SK-N-SH (cell line): ENCODE measurements at regions not wholly inside any gene's neighbourhood (a gene's known extent, or its start where the extent isn't known, plus 50 kb on each side); places are given as distances from the start of the nearest gene placed in this dataset.

ENCODE experiments used
- CTCF ChIA-PET: fragments of 300-600, 350-600 bp; formaldehyde crosslinking; extraction: SDS; loops from one replicate; lab custom pipeline; 2021; lab: Yijun Ruan, JAX
- POLR2A ChIA-PET: fragments of 350-600 bp; sonication (Branson Sonifier 250); formaldehyde crosslinking; extraction: SDS; loops from one replicate; lab custom pipeline; 2020; ENCODE audit warnings: antibody characterized with exemption, inconsistent platforms; lab: Yijun Ruan, JAX
- DNase-seq: peaks from one replicate; pipeline ENCODE4 v3.0.0; 2012
- H2AFZ ChIP-seq: fragments of 200-600 bp; sonication (generic); 2 replicates; pipeline ENCODE4 v1.8.1; 2016; ENCODE audit warnings: antibody characterized with exemption, mild to moderate bottlenecking, low read depth
- H3F3A ChIP-seq: fragments of 200-600 bp; sonication (generic); replicated peaks from 2 replicates; pipeline ENCODE3; 2016; ENCODE audit warnings: antibody characterized with exemption, mild to moderate bottlenecking; ENCODE audit not compliant: insufficient read depth
- H3K27ac ChIP-seq, 2 experiments: fragments of 200-500 bp in 1 of 2; fragments of 200-600 bp in 1 of 2; sonication (Bioruptor generic) in 1 of 2; sonication (generic), shearing (Covaris generic) in 1 of 2; 2 replicates each; pipeline versions ENCODE4 v1.5.1 to v1.6.1; 2014 to 2016; ENCODE audit warnings: low read depth in 2 of 2, inconsistent platforms in 1 of 2, low read length in 1 of 2, mild to moderate bottlenecking in 1 of 2, mixed read lengths in 1 of 2
- H3K27me3 ChIP-seq: fragments of 200-600 bp; sonication (generic), shearing (Covaris generic); 2 replicates; pipeline ENCODE4 v1.6.1; 2016; ENCODE audit warnings: mixed run types; ENCODE audit not compliant: insufficient read depth
- H3K36me3 ChIP-seq, 2 experiments: fragments of 200-500 bp in 1 of 2; fragments of 200-600 bp in 1 of 2; sonication (Bioruptor generic) in 1 of 2; sonication (generic) in 1 of 2; replicated peaks in 1 of 2; 2 replicates each; pipeline versions ENCODE3 to v1.5.1; 2014 to 2016; ENCODE audit warnings: low read length in 1 of 2, mild to moderate bottlenecking in 1 of 2; ENCODE audit not compliant: insufficient read depth in 2 of 2, control insufficient read depth in 1 of 2
- H3K4me1 ChIP-seq, 2 experiments: fragments of 200-500 bp in 1 of 2; fragments of 200-600 bp in 1 of 2; sonication (Bioruptor generic) in 1 of 2; sonication (generic), shearing (Covaris generic) in 1 of 2; 2 replicates each; pipeline versions ENCODE4 v1.5.1 to v1.6.1; 2014 to 2016; ENCODE audit warnings: low read depth in 1 of 2, low read length in 1 of 2, mixed run types in 1 of 2; ENCODE audit not compliant: insufficient read depth in 2 of 2, control insufficient read depth in 1 of 2
- H3K4me2 ChIP-seq: fragments of 200-600 bp; sonication (generic), shearing (Covaris generic); 2 replicates; pipeline ENCODE4 v1.6.1; 2017; ENCODE audit warnings: mixed run types
- H3K4me3 ChIP-seq, 2 experiments: fragments of 200-500 bp in 1 of 2; fragments of 200-600 bp in 1 of 2; sonication (Bioruptor generic) in 1 of 2; sonication (generic), shearing (Covaris generic) in 1 of 2; 2 replicates each; pipeline versions ENCODE4 v1.5.1 to v1.8.1; 2014 to 2016; ENCODE audit warnings: low read depth in 2 of 2, inconsistent platforms in 1 of 2, low read length in 1 of 2, mild to moderate bottlenecking in 1 of 2, mixed read lengths in 1 of 2, moderate library complexity in 1 of 2
- H3K79me2 ChIP-seq: fragments of 200-600 bp; sonication (generic); 2 replicates; pipeline ENCODE4 v1.8.1; 2017; ENCODE audit warnings: mild to moderate bottlenecking; ENCODE audit not compliant: insufficient read depth
- H3K9ac ChIP-seq: fragments of 200-600 bp; sonication (generic); 2 replicates; pipeline ENCODE4 v1.6.1; 2017; ENCODE audit warnings: mixed run types
- H3K9me2 ChIP-seq: fragments of 200-600 bp; sonication (generic); 2 replicates; pipeline ENCODE4 v1.6.1; 2017; ENCODE audit warnings: mixed run types
- H3K9me3 ChIP-seq: fragments of 200-600 bp; sonication (generic); 2 replicates; pipeline ENCODE4 v1.6.1; 2017; ENCODE audit warnings: mixed run types, mild to moderate bottlenecking, moderate library complexity
- H4K20me1 ChIP-seq: fragments of 200-600 bp; sonication (generic); 2 replicates; pipeline ENCODE4 v1.6.1; 2017; ENCODE audit warnings: mild to moderate bottlenecking, mixed run types; ENCODE audit not compliant: insufficient read depth
- ELF1 ChIP-seq: IDR thresholded peaks from 2 replicates; pipeline ENCODE4 v1.4.0; 2012
- FOSL2 ChIP-seq: IDR thresholded peaks from 2 replicates; pipeline ENCODE4 v1.4.0; 2012; ENCODE audit warnings: low read depth, mild to moderate bottlenecking, moderate library complexity, borderline replicate concordance
- FOXM1 ChIP-seq: IDR thresholded peaks from 2 replicates; pipeline ENCODE4 v1.4.0; 2012; ENCODE audit warnings: low read depth, mild to moderate bottlenecking
- GATA2 ChIP-seq: sonication (generic); formaldehyde crosslinking; IDR thresholded peaks from 2 replicates; pipeline ENCODE4 v1.5.0; 2020; ENCODE audit warnings: mild to moderate bottlenecking, missing genetic modification reagents
- MEF2A ChIP-seq: IDR thresholded peaks from 2 replicates; pipeline ENCODE4 v1.4.0; 2012; ENCODE audit warnings: low read depth, borderline replicate concordance
- RAD21 ChIP-seq: IDR thresholded peaks from 2 replicates; pipeline ENCODE4 v1.6.1; 2012; ENCODE audit warnings: mild to moderate bottlenecking, low read length
- RFX5 ChIP-seq: IDR thresholded peaks from 2 replicates; pipeline ENCODE4 v1.6.1; 2012; ENCODE audit warnings: mild to moderate bottlenecking, improper control_type of control experiment, low read length
- RXRA ChIP-seq: IDR thresholded peaks from 2 replicates; pipeline ENCODE4 v1.4.0; 2012; ENCODE audit warnings: low read depth, mild to moderate bottlenecking, borderline replicate concordance
- SIN3A ChIP-seq: IDR thresholded peaks from 2 replicates; pipeline ENCODE4 v1.6.1; 2012; ENCODE audit warnings: low read depth, mild to moderate bottlenecking, low read length, moderate library complexity, borderline replicate concordance
- SMC3 ChIP-seq: IDR thresholded peaks from 2 replicates; pipeline ENCODE4 v1.6.1; 2012; ENCODE audit warnings: low read depth, low read length, improper control_type of control experiment
- WGBS: methylation state at CpG from one replicate; pipeline ENCODE4 v1.1.6; 2017; ENCODE audit warnings: low lambda C conversion rate; 5-methylcytosine and 5-hydroxymethylcytosine counted together
- TF ChIP-seq, protein P1 (sequence below): fragments of 200-600 bp; sonication (generic); IDR thresholded peaks from 2 replicates; pipeline ENCODE4 v1.6.1; 2017; ENCODE audit warnings: antibody characterized with exemption, mild to moderate bottlenecking, moderate library complexity
- TF ChIP-seq, protein P2 (sequence below): IDR thresholded peaks from 2 replicates; pipeline ENCODE4 v1.4.0; 2012; ENCODE audit warnings: low read depth
- TF ChIP-seq, protein P3 (sequence below): IDR thresholded peaks from 2 replicates; pipeline ENCODE4; 2012

DNA sequence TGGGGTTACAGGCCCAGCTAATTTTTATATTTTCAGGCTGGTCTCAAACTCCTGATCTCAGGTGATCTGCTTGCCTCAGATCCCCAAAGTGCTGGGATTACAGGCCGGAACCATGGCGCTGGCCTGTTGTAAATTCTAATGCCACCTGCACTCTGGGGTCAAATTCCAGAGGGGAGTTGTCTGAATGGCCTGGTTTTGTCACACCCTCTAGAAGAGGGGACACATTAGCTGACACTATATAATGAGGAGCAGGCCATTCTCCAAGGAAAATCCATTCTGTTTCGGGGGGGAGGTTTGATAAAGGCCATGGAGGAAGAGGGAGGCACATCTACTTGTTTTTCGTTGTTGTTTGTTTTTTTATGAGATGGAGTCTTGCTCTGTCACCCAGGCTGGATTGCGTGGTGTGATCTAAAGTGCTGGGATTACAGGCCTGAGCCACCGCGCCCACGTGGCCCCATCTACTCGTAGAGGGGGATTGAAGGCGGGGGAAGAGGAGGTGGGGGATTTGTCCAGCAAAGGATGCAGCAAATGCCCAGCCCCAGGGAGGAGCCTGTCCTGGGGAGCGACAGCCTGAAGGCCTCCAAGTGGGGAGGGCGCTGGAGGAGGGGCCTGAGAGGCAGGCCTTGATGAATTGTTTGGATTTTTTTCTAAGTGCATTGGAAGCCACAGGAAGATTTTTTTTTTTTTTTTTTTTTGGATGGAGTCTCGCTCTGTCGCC lies 78.4 kb upstream of the SLC45A1 start:
- DNase-seq, result no peak
- Histone ChIP-seq H3F3A (no peaks in the 10 kb centered on the region), H2AFZ (no peak overlapping the region), H3K9me2 (no peaks in the 10 kb centered on the region), H3K9ac (no peak overlapping the region), H3K4me2 (no peak overlapping the region), H3K27me3 (no peaks in the 10 kb centered on the region), H3K9me3 (no peaks in the 10 kb centered on the region), H3K27ac (no peak overlapping the region), H3K79me2 (no peaks in the 10 kb centered on the region), H3K4me1 (no peaks in the 10 kb centered on the region), H3K4me3 (no peak overlapping the region), H4K20me1 (no peaks in the 10 kb centered on the region), H3K36me3 (no peaks in the 10 kb centered on the region)
- TF ChIP-seq SIN3A (no peak), RXRA (no peak)
- WGBS, result 93% methylated on average over 14 of the region's 14 CpGs
- ChIA-PET POLR2A (no interaction called here), CTCF (no interaction called here)

DNA sequence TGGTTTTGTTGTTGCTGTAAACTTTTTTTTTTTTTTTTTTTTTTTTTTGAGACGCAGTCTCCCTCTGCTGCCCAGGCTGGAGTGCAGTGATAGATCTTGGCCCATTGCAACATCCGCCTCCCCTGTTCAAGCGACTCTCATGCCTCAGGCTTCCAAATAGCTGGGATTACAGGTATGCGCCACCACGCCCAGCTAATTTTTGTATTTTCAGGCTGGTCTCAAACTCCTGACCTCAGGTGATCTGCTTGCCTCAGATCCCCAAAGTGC lies 78.9 kb upstream of the SLC45A1 start:
- no peaks in the 10 kb centered on the region for H3K4me1 ChIP-seq
- no peaks in the 10 kb centered on the region for H3K9me3 ChIP-seq
- no peak overlapping the region for H3K4me3 ChIP-seq
- H3K9me2 ChIP-seq, result no peaks in the 10 kb centered on the region
- H3F3A ChIP-seq, result no peaks in the 10 kb centered on the region
- H3K4me2 ChIP-seq, result no peak overlapping the region
- CTCF ChIA-PET, result interaction anchor here (0.8 kb wide), 1 partner anchor 211 kb away, joined by 3 read pairs; no protein-coding TSS in a partner anchor
- DNase-seq, result no peak
- TF ChIP-seq, protein P1, sequence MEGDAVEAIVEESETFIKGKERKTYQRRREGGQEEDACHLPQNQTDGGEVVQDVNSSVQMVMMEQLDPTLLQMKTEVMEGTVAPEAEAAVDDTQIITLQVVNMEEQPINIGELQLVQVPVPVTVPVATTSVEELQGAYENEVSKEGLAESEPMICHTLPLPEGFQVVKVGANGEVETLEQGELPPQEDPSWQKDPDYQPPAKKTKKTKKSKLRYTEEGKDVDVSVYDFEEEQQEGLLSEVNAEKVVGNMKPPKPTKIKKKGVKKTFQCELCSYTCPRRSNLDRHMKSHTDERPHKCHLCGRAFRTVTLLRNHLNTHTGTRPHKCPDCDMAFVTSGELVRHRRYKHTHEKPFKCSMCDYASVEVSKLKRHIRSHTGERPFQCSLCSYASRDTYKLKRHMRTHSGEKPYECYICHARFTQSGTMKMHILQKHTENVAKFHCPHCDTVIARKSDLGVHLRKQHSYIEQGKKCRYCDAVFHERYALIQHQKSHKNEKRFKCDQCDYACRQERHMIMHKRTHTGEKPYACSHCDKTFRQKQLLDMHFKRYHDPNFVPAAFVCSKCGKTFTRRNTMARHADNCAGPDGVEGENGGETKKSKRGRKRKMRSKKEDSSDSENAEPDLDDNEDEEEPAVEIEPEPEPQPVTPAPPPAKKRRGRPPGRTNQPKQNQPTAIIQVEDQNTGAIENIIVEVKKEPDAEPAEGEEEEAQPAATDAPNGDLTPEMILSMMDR, result peak; percentile 37
- TF ChIP-seq SMC3 (peak; percentile 37; the same call in 1 of the 2 replicates), MEF2A (no peak), RAD21 (peak; percentile 39)
- TF ChIP-seq, all 33 proteins: peak for 3
- Histone ChIP-seq H2AFZ (no peak overlapping the region), H4K20me1 (no peaks in the 10 kb centered on the region), H3K9ac (no peak overlapping the region), H3K36me3 (no peaks in the 10 kb centered on the region), H3K27me3 (no peaks in the 10 kb centered on the region), H3K27ac (no peak overlapping the region), H3K79me2 (no peaks in the 10 kb centered on the region)
- POLR2A ChIA-PET, result no interaction called here
- WGBS, result 85% methylated on average over 5 of the region's 5 CpGs

DNA sequence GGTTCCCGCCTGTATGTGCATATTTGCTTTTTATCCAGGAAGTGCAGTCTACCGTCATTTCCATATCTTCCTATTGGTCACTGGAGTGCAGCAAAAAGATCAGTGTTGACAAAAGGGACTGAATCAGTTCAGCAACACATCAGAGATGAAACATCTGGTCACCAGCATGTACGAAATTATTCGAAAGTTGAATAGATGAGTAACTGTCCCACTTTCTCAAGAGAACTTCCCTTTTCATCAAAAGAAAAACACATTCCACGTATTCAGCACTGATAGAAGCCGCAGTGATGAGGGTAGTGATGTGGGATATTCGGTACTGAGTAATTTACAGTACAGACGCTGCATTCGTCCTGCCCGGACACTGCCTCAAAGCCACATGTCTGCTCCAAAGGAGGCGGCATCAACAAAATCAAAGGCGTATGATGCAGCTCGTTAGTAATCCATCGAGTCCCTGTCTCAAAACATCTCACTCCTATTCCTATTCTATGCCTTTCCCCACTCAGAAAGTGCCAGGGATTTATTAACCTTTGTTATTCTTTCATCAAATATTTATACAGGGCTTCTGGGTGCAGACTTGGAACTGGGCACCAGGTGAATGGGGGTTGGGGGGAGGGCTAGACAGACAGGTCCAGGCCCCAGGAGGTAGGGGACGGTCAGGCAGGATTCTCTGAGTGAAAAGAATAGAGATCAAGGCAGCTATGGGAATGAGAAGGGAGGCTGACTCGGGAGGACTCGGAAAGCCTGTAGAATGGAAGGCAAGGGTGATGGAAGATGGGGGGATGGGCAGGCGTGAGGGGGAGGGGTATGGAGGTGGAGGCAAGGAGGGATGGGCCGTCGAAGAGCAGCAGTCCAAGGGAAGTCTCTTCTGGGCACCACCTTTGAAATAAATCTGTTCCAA lies 79.5 kb upstream of the SLC45A1 start:
- Histone ChIP-seq H2AFZ (no peak overlapping the region), H3F3A (no peaks in the 10 kb centered on the region), H3K9ac (no peak overlapping the region), H3K4me3 (no peak overlapping the region), H3K27ac (no peak overlapping the region), H3K9me2 (no peaks in the 10 kb centered on the region), H3K36me3 (no peaks in the 10 kb centered on the region), H3K4me1 (no peaks in the 10 kb centered on the region), H4K20me1 (no peaks in the 10 kb centered on the region), H3K27me3 (no peaks in the 10 kb centered on the region), H3K79me2 (no peaks in the 10 kb centered on the region), H3K9me3 (no peaks in the 10 kb centered on the region), H3K4me2 (no peak overlapping the region)
- TF ChIP-seq FOSL2 (no peak), FOXM1 (no peak), ELF1 (no peak), MEF2A (no peak), GATA2 (CRISPR knock-in tag) (no peak), RFX5 (no peak)
- TF ChIP-seq, protein P2, sequence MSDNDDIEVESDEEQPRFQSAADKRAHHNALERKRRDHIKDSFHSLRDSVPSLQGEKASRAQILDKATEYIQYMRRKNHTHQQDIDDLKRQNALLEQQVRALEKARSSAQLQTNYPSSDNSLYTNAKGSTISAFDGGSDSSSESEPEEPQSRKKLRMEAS, result no peak
- TF ChIP-seq, protein P3, sequence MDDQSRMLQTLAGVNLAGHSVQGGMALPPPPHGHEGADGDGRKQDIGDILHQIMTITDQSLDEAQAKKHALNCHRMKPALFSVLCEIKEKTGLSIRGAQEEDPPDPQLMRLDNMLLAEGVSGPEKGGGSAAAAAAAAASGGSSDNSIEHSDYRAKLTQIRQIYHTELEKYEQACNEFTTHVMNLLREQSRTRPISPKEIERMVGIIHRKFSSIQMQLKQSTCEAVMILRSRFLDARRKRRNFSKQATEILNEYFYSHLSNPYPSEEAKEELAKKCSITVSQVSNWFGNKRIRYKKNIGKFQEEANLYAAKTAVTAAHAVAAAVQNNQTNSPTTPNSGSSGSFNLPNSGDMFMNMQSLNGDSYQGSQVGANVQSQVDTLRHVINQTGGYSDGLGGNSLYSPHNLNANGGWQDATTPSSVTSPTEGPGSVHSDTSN, result no peak
- 72% methylated on average over 20 of the region's 20 CpGs for WGBS
- DNase-seq, result no peak
- ChIA-PET CTCF (interaction anchor here (0.8 to 1.1 kb wide), 2 partner anchors 76 to 211 kb away, joined by 3 to 4 read pairs; no protein-coding TSS in a partner anchor), POLR2A (no interaction called here)
